ENCODE measurements at regions not wholly inside any gene's neighbourhood (a gene's known extent, or its start where the extent isn't known, plus 50 kb on each side); places are given as distances from the start of the nearest gene placed in this dataset.

GRCh38 chr12:128205145-128205544 is 61.8 kb upstream of the TMEM132C start:
- TF ChIP-seq EZH2 (IDR thresholded peaks at IDR 0.05; ENCODE audit: insufficient read depth, poor library complexity, severe bottlenecking) (no peak), EZH2phosphoT487 (IDR thresholded peaks at IDR 0.05; ENCODE audit: insufficient read depth, low read depth) (no peak)

All from GM23248 (cell line).